VCaP (cell line): ENCODE measurements at regions not wholly inside any gene's neighbourhood (a gene's known extent, or its start where the extent isn't known, plus 50 kb on each side); places are given as distances from the start of the nearest gene placed in this dataset.

Experiments used
- H3K27ac ChIP-seq: fragments of 450-650 bp; 2 replicates; pipeline ENCODE4 v1.5.1; 2017
- CTCF ChIP-seq: fragments of 450-650 bp; conservative IDR thresholded peaks from 2 replicates; pipeline ENCODE4 v1.5.1; 2017; ENCODE audit warnings: mild to moderate bottlenecking, moderate library complexity

GRCh38 chr16:5863071-5863606 is 765.5 kb upstream of the EEF2KMT start:
- H3K27ac ChIP-seq: no peak overlapping the region
- no peak for TF ChIP-seq CTCF

- no peak for TF ChIP-seq CTCF
- no peak overlapping the region for H3K27ac ChIP-seq
Measured at GRCh38 chr16:5862103-5862840, 764.7 kb upstream of the EEF2KMT start.

GRCh38 chr16:5861241-5861640 is 763.6 kb upstream of the EEF2KMT start:
- TF ChIP-seq CTCF: no peak
- no peak overlapping the region for H3K27ac ChIP-seq

- H3K27ac ChIP-seq: no peak overlapping the region
- no peak for TF ChIP-seq CTCF
Measured at GRCh38 chr16:5858180-5858579, 760.6 kb upstream of the EEF2KMT start.

- TF ChIP-seq CTCF: no peak
- no peak overlapping the region for H3K27ac ChIP-seq
Measured at GRCh38 chr16:5854027-5854426, 756.4 kb upstream of the EEF2KMT start.

- no peak for TF ChIP-seq CTCF
- H3K27ac ChIP-seq: no peak overlapping the region
Measured at GRCh38 chr16:5852151-5852550, 754.6 kb upstream of the EEF2KMT start.

- no peak for TF ChIP-seq CTCF
- H3K27ac ChIP-seq: no peak overlapping the region
Measured at GRCh38 chr16:5851393-5851982, 753.9 kb upstream of the EEF2KMT start.
